Adrenal gland (tissue), 9 donors: ENCODE measurements at regions not wholly inside any gene's neighbourhood (a gene's known extent, or its start where the extent isn't known, plus 50 kb on each side); places are given as distances from the start of the nearest gene placed in this dataset.

Experiments
- DNase-seq, 7 donors: peaks; one replicate each; pipeline ENCODE4 v3.0.0-alpha.2; 2019 to 2020
- H3K27ac ChIP-seq, 5 donors: fragments of 200-600 bp; sonication (generic) in 4 of 5; 1 replicate in 3 of 5; 2 replicates in 2 of 5; pipeline versions ENCODE4 v1.5.1 to v1.8.0; 2016 to 2020; ENCODE audit warnings: mild to moderate bottlenecking in 1 of 5
- H3K27me3 ChIP-seq: fragments of 200-600 bp; 2 replicates; pipeline ENCODE4 v1.8.0; 2021
- H3K36me3 ChIP-seq, 2 donors: fragments of 200-600 bp; replicated peaks in 1 of 2; 1 replicate in 1 of 2; 2 replicates in 1 of 2; pipeline versions ENCODE4 v1.5.1 to v1.8.0; 2018 to 2022
- H3K4me1 ChIP-seq, 2 donors: fragments of 200-600 bp; replicated peaks in 1 of 2; 1 replicate in 1 of 2; 2 replicates in 1 of 2; pipeline versions ENCODE4 v1.5.1 to v1.8.0; 2018 to 2021
- H3K4me3 ChIP-seq, 4 donors: fragments of 200-600 bp; sonication (generic) in 3 of 4; one replicate each; pipeline ENCODE4 v1.5.1; 2016 to 2018
- H3K9me3 ChIP-seq, 3 donors: fragments of 200-600 bp; sonication (generic) in 1 of 3; replicated peaks in 1 of 3; 1 replicate in 2 of 3; 2 replicates in 1 of 3; pipeline versions ENCODE4 v1.5.1 to v1.8.0; 2016 to 2021
- CTCF ChIP-seq, 6 experiments: fragments of 450-650 bp in 4 of 6; fragments of 200-600 bp in 2 of 6; sonication (generic) in 1 of 6; IDR thresholded peaks; 1 replicate in 5 of 6; 2 replicates in 1 of 6; pipeline versions ENCODE4 v1.5.1 to v1.8.0; 2016 to 2021; ENCODE audit warnings: antibody characterized with exemption in 6 of 6, mild to moderate bottlenecking in 2 of 6, moderate library complexity in 1 of 6
- POLR2A ChIP-seq, 2 donors: fragments of 450-650 bp; IDR thresholded peaks; one replicate each; pipeline ENCODE4 v1.6.1; 2017; ENCODE audit warnings: antibody characterized with exemption in 2 of 2, mild to moderate bottlenecking in 2 of 2, moderate library complexity in 1 of 2
- WGBS, 4 donors: extraction: QIAGEN DNeasy Blood & Tissue Kit in 2 of 4; methylation state at CpG; one replicate each; pipeline versions ENCODE4 v1.1.5 to v1.1.7; 2013 to 2017; 5-methylcytosine and 5-hydroxymethylcytosine counted together
- intact Hi-C, 2 donors: fragments of 100-400 bp; cut with DNase I; formaldehyde crosslinking; loops; one replicate each; pipeline versions ENCODE4 v1.14.1 to v1.15.0; 2022 to 2023
- donor health status: healthy with polysubstance abuse.
- donor health status: Bipolar disorder and iron deficiency.
- donor health status: DM: yes; HTN: yes; CAD: no.
- donor health status: DM: no; HTN: no; CAD: no.
- donor health status: DM: no; HTN: no; CAD: no.

- TF ChIP-seq CTCF (IDR thresholded peaks at IDR 0.05) (no peak), POLR2A (IDR thresholded peaks at IDR 0.05) (no peak)
- WGBS, 4 donors: 75 to 82% (median 79%) methylated on average over 5 of the region's 5 CpGs
- no peak for DNase-seq
Measured at GRCh38 chr11:92782806-92783205, 186.6 kb upstream of the MTNR1B start.

GRCh38 chr11:92784331-92784730 lies 185.1 kb upstream of the MTNR1B start:
- intact Hi-C loops: no loop called here
- TF ChIP-seq POLR2A (IDR thresholded peaks at IDR 0.05) (no peak), CTCF (IDR thresholded peaks at IDR 0.05) (no peak)
- H3K4me3 ChIP-seq: no peak overlapping the region
- H3K27ac ChIP-seq: no peak overlapping the region
- WGBS, 4 donors: 51 to 73% (median 58%) methylated on average over 6 of the region's 6 CpGs
- no peaks in the 10 kb centered on the region for H3K4me1 ChIP-seq
- H3K36me3 ChIP-seq: no peaks in the 10 kb centered on the region
- no peaks in the 10 kb centered on the region for H3K27me3 ChIP-seq
- no peak for DNase-seq
- H3K9me3 ChIP-seq: no peaks in the 10 kb centered on the region

More at GRCh38 chr11:92782806-92783205, 186.6 kb upstream of the MTNR1B start:
- Histone ChIP-seq H3K36me3 (no peaks in the 10 kb centered on the region), H3K4me1 (no peaks in the 10 kb centered on the region), H3K9me3 (no peaks in the 10 kb centered on the region), H3K27me3 (no peaks in the 10 kb centered on the region), H3K4me3 (no peak overlapping the region), H3K27ac (no peak overlapping the region)
- intact Hi-C loops: no loop called here

GRCh38 chr11:92787638-92788037 lies 181.8 kb upstream of the MTNR1B start:
- no peak for TF ChIP-seq CTCF (IDR thresholded peaks at IDR 0.05)
- TF ChIP-seq POLR2A (IDR thresholded peaks at IDR 0.05): no peak
- WGBS, 4 donors: 66 to 75% (median 70%) methylated on average over 2 of the region's 2 CpGs
- no peak for DNase-seq
- Histone ChIP-seq H3K9me3 (no peaks in the 10 kb centered on the region), H3K27ac (no peak overlapping the region), H3K4me3 (no peak overlapping the region), H3K4me1 (no peaks in the 10 kb centered on the region), H3K36me3 (no peaks in the 10 kb centered on the region), H3K27me3 (no peaks in the 10 kb centered on the region)
- intact Hi-C loops: no loop called here

- Histone ChIP-seq H3K9me3 (no peaks in the 10 kb centered on the region), H3K4me3 (no peak overlapping the region), H3K4me1 (no peaks in the 10 kb centered on the region), H3K36me3 (no peaks in the 10 kb centered on the region), H3K27ac (no peak overlapping the region), H3K27me3 (no peaks in the 10 kb centered on the region)
- peak in 3 of 7 donors; percentile 19 to 24 (median 22) for DNase-seq
- intact Hi-C loops: no loop called here
- 64 to 68% (median 66%) methylated on average over 9 of the region's 9 CpGs for WGBS, 4 donors
- TF ChIP-seq POLR2A (IDR thresholded peaks at IDR 0.05) (no peak), CTCF (IDR thresholded peaks at IDR 0.05) (no peak)
Measured at GRCh38 chr11:92789761-92790160, 179.7 kb upstream of the MTNR1B start.
